NB4 (cell line): ENCODE measurements at regions not wholly inside any gene's neighbourhood (a gene's known extent, or its start where the extent isn't known, plus 50 kb on each side); places are given as distances from the start of the nearest gene placed in this dataset.

Source experiments
- CTCF ChIP-seq: IDR thresholded peaks from one replicate; pipeline ENCODE4 v1.5.1; 2012; ENCODE audit warnings: low read depth, low read length
- POLR2A ChIP-seq: IDR thresholded peaks from 2 replicates; pipeline ENCODE4 v1.6.1; 2011; ENCODE audit warnings: mild to moderate bottlenecking; ENCODE audit not compliant: insufficient read length; ENCODE audit errors: extremely low read depth

- TF ChIP-seq POLR2A = no peak
- TF ChIP-seq CTCF = no peak
Observed at GRCh38 chr7:69539531-69539930, 58.7 kb upstream of the AUTS2 start.
